ENCODE measurements at regions not wholly inside any gene's neighbourhood (a gene's known extent, or its start where the extent isn't known, plus 50 kb on each side); places are given as distances from the start of the nearest gene placed in this dataset.

DNA sequence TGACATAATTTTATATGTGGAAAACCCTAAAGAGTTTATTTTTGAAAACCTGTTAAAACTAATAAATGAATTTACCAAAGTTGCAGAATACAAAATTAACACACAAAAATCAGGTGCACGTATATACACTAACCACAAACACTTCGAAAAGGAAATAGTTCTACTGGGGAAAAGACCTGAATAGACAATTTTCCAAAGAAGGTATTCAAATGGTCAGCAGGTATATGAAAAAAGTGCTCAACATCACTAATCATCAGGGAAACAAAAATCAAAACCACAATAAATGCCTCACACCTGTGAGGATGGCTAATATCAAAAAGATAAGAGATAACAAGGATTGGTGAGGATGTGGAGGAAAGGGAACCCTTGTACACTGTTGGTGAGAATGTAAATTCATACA is 110.6 kb downstream of the PXDC1 start:
- no peak for DNase-seq

DNA sequence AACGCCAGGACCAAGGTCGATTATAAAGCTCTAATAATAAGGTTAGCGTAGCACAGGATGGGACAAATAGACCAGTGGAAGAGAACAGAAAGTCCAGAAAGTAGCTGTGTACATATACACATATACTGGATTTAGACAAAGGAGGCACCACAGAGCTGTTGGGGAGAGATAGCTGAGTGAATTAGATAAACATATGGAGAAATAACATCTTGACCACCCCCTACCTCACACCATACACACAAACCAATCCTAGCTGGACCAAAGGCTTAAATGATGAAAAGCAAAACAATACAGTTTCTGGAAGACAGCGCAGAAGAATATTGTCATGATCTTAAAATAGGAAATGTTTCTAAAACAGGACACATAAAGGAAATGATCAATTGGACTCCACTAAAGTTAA is 112.9 kb downstream of the PXDC1 start:
- no peak for DNase-seq

DNA sequence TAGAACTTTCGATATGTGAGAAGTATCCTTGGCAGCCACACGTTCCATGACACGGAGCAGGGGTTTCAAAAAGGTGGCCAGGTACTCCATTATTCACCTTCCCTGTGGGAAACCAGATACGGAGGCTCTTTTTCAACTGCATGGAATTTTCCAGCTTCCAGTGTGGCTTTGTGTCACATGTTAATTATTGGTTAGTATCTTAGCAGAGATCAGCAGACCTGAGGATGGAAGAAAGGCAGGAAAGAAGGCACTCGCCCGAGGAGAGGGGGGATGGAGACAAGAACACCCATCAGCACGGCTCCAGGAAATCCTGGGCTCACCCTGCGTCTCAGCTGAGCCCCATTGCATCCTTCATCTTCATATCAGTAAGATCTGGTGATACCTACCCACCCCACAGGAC is 115.5 kb downstream of the PXDC1 start:
- no peak for DNase-seq

DNA sequence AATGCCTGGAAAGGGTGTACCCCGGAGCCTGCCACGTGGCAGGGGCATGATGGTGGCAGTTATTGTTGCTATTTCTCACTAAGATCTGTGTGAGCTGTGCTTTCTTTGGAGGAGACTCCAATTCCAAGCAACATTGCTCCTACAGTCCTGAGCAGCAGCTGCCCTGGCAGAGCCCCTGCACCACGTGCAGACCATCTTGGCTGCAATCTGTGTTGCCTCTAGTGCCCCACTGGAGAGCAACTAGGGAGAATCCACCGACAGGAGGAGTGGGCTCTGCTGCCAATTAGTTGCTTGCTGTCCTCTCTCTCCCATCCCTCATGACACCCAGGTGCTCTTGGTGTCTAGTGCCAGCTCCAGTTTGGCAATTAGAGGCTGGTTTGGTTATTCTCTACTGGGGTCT is 116.0 kb downstream of the PXDC1 start:
- DNase-seq, result no peak

DNA sequence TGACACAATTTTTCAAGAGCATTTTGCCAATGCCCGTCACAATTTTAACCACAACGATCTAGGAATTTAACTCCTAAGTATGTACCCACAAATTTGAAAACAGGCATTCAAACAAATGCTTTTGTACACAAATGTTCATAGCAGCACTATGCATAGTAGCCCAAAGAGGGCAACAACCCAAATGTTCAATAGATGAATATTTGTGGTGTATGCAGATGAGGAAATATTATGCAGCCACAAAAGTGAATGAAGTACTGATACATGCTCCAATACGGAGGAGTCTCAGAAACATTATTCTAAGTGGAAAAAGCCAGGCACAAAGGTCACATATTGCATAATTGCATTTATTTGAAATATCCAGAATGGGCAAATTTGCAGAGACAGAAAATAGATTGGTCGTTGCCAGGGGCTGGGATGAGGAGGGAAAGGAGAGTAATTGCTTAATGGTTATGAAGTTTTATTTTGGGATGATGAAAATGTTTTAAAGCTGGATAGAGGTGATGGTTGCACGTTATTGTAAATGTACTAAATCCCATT is 117.2 kb downstream of the PXDC1 start:
- DNase-seq, result no peak

DNA sequence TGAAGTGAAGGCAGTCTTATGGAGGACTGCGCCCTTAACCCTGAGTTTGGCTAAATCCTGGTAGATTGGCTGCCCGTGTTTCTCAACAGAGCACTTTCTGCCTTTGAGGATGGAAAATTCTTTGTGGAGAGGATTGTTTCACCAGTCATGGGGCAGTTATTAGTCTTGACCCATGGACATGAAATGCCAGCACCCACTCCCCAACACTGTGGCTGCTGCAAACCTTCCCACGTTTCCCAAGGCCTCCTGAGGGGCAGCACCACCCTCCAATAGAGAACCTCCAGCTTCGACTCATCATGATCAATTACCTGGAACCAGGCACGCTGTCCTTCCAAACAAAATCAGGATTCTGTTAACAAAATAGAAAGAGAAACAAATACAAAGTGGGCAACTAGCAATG is 117.8 kb downstream of the PXDC1 start:
- no peak for DNase-seq

DNA sequence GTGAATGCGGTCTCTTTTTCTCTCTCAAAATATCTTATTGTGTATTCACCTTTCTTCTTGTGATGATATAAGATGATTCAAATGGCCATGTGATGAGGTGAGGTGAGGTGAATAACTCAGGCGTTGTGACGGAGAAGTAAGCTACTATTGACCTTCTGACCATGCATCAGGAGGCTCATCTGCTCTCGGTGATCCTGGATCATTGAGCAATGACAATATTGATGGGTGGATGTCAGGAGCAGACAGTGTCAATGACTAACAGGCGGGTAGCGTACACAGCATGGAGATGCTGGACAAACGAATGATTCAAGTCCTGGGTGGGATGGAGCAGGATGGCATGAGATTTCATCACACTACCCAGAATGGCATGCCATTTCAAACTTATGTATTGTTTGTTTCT is 119.6 kb downstream of the PXDC1 start:
- DNase-seq, result no peak

DNA sequence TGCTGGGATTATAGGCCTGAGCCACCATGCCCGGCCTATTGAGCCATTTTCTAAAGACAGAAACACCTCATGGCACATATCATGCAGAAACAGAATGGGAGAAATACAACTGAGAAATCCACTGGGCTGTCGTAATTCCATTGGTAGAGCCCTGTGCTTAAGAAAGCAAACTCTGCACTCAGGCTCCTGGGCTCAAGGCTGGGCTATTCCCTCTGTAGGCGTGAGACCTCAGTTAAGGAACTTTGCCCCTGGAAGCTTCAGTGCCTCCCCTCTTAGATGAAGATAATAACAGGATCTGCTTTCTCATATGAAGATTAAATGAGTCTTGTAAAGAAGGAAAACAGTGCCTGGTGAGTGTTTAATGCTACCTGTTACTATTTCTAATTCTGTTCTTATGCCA is 120.3 kb downstream of the PXDC1 start:
- no peak for DNase-seq

DNA sequence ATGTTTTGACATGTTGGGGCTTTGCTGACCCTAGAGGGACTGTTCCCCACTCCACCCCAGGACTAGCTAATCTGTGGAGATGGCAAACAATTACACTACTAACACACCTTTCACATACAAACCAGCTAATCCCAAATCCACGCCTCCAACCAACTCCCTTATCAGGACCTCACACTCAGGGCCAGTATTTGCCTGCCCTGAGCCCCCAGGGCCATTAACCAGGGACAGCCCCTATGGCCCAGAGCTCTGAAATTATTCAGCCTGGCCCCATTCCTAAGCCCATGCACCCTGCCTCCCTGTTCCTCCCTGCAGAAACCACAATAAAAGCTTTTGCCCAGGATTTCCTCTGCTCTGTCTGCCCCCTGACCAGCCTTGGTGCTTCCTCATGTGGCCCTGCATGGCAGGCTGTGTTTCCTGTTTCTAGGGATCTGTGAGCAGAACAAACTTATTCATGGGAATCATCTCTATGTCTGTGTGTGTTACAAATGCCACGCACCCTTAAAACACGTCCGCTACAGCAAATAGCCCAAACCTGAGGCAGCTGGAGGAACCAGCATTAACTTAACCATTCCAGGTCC is 121.2 kb downstream of the PXDC1 start:
- DNase-seq, result peak; percentile 3

DNA sequence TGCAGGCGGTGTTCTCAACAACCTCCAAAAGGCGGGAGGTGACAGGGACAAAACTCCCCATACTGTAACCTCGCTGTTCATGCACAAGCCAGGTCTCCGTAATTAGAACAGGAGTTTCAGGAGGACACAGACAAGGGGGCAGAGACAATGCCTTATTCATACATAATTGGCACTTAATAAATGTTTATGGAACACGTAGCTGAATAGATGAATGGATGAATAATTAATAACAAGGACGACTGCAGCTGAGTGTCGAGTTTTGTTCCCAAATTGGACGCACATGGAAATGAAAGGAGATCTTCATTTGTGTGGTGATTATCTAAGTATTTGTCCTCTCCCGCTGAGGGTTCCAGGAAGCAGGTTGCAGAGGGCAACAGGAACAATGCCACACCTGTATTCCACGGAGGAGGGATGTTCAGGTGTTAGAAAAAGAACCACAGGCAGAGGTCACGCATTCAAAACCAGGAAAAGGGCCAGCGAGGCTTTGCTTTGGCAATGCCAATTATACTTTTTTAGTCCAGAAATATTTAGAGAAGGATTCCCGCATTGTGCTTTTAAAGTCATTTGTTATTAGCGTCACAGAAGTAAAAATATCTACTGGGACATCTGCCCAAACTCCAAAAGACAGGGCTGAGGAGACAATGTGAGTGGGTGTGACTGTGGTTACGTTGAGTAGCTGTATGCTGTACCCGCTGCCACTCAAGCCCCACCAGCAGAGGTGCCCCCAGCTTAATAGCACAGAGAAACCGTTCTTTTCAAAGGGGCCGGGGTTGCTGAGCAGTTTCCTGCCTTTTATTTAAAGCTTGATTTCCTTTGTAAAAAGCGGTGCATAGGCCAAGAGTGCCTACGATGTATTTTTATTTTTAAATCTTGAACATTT is 123.3 kb downstream of the PXDC1 start:
- DNase-seq, result no peak

DNA sequence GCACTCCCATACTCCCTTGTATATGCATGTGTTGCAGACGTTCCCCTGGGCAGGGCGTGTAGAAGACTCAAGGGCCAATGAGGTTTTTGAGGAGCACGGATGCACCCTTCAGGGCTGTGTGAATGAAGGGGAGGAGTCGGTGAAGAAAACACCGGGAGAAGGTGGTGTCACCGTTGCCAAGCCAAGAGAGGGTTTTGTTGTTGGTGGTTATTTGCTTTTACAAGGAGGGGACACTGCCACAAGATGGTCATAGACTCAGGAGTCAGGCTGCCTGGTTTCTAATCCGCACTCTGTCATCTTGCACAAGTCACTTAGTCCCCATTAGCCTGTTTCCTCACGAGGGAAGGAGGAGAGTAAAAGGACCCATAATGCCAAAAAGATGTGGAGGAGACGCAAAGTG is 124.0 kb downstream of the PXDC1 start:
- no peak for DNase-seq

DNA sequence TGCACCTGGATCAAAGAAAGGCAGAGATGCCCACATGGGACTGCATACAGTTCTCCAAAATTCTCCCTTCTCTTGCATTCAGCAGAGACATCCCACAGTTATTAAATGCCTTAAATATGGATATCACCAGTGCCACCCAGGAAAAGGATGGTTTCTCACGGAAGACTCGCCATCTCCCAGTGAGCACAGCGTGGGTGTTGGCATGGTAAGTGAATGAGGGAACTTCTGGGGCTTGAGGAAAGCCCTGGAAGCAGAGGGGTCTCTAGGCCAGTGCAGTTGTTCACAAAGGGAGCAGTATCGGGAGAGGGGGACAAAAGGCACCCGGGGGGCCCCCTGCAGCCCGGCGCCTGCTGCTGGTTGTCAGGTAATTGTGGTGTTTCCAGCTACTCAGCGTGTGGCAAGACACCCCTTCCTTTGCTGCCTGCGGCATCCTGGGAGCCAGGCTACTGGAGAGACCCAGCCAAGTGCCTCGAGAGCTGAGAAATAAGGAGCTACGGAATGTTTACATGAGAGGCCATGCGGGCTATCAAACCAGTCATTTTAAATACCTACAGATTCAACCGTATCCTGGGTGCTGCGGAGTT is 125.4 kb downstream of the PXDC1 start:
- DNase-seq, result no peak

DNA sequence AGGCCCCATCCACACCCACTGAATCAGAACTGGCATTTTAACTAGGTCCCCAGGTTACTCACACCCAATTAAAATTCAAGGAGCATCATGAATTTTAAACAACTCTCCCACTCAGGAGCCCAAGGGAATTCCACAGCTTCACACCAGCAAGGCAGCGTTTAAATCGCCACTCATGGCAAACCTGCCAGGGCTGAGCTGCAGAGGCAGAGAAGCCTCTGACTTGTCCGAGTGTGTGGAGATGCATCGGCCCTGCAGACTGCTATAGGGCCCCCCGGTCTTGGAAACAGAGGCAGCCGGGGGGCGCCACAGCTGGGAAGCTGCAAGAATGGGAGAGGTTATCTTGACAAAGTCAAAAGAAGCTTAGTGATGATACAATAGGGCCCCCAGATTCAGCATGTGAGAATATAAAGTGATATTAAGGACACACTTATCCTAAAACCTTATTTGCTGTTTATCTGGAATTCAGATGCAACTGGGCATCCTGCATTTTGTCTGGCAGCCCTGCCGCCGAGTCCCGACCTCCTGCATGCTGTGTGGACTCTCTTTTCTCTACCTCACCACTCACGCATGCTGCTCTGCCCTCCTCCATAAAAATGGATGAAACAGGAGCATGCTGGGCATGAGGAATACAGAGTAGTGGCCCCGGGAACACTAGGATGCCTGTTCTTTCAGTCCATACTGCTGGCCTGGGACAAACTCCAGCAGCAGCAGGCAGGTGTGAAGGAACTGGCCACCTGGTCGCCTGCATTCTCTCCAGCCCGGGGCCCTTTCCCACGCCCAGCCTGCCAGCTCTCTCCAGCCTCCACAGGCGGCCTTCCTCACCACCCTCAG is 126.1 kb downstream of the PXDC1 start:
- no peak for DNase-seq

DNA sequence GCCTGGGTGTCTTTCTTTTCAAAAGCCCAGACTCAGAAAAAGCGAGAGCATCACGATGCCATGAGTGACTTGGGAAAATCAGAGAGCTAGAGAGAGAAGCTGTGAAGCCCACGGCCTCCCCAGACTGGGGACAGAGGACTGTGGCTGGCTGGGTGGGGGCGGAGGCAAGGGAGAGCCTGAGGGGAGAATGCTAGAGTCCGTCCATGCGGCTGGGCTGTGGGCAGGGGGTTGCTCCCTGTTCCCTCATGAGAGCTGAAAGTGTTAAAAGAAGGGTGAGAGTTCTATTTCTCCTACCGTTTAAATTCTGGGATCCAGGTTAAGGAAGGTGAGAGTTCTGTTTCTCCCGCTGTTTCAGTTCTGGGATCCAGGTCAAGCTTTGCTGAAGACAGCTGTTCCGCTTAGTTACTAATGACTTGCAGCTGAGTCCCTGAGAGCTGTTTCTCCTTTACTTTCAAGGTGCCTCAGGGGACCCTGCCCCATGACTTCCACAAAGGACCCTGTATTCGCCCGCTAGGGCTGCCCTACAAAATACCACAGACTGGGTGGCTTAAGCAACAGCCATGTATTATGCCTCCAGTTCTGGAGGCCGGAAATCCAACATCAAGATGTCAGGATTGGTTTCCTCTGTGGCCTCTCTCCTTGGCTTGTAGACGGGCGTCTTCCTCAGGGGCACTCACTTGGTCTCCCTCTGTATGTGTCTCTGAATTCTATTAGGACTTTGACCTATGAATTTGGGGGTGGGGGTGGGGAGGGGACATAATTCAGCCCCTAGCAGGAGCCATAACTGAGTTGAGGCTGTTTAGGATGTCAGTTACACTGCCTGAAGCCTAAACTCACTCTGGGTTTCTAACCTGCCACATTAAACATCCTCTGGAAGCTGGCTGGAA is 127.0 kb downstream of the PXDC1 start:
- no peak for DNase-seq

DNA sequence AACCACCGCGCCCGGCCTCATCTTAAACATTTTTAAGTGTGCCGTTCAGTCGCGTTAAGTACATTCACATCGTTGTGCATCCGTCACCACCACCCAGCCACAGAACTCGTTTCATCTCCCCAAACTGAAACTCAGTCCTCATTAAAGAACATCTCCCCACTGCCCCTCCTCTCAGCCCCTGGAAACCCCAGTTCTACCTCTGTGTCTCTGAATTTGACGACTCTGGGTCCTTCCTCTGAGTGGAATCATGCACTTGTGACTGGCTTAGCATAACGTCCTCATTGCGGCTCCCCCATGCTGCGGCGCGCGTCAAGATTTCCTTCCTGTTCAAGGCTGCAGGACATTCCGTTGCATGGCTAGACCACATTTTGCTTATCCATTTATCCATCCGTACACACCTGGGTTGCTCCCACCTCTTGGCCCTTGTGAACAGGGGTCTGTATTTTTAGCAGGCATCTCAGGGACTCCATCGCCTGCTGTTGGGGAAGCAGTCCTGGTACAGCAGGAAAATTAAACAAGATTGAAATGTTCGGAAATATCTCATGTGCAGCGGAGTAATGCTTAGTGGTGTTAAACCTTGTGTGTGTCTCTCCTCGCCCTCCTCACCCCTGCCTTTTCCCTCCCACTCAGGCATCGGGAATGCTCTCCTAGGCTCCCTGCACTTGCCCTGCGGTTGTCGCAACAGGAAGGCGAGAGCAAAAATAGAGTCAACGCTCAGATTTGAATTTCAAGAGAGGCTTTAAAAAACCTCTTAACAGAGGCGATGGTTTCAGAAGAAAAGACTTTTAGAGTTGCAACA is 127.9 kb downstream of the PXDC1 start:
- DNase-seq, result no peak

DNA sequence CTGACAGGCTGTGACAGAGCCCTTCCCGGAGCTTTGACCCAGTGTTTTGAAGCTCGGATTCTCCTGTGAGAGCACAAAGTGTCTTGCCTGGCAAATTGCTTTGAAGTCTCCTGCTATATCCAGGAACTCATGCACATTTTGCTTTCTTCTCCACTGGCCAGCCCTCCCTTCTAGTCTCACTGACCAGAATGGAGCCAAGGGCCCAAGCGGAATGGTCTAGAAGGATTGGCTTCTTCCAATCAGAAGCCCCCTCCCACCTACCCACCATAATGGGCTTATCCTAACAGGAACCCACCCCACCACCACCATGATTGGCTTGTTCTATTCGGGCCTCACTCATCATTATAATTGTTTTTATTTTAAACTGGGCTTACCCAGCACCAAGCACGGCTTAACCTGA is 130.1 kb downstream of the PXDC1 start:
- DNase-seq, result no peak

DNA sequence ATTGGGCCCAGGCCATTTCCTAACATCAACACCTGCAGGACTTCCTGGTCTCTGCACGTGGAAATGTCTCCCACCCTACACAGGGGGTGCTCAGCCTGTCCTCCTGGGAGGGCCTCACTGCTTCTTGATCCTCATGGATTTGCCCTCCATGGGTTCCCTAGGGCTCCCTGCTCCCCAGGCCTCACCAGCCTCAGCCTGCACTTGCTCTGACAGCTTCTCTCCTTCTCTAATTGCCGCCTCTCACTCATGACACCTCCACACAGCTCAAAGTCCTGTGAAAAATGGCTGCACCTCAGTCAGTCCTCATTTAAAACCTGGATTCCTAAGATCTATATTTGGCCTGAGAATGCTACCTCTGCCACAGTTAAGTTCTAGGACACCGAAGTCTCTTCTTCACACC is 130.6 kb downstream of the PXDC1 start:
- DNase-seq, result no peak

DNA sequence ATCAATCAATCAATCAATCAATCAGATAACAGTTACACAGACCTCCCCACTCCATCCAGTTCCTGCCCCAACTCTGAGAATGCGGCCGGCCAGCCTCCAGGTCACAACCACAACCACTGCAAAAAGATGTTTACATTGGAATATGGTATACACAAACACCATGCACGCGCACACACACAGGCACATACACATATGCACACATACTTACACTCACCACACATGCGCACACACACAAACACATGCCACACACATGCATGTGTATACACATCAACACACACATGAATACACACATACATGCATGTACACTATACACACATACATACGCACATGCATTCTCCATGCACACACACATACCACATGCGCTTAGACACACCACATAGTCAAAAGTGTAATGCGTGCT is 131.1 kb downstream of the PXDC1 start:
- DNase-seq, result no peak

DNA sequence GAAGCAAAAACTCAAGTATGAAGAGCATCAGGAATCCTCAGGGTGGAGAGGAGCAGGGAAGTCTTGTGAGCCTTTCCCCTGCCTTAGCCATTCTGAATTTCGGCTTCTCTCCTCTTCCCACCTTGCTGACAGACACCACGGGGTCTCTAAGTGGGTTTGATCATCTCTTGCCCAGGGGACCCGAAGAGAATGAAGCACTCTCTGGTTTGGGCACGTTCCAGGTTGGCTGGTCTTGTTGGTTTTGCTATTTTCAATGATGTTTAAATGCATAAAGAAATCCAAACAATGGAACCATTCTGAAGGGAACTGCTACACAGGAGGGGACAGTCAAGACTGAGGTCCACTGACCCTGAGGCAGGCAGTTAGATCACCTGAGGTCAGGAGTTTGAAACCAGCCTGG is 131.7 kb downstream of the PXDC1 start:
- DNase-seq, result no peak

DNA sequence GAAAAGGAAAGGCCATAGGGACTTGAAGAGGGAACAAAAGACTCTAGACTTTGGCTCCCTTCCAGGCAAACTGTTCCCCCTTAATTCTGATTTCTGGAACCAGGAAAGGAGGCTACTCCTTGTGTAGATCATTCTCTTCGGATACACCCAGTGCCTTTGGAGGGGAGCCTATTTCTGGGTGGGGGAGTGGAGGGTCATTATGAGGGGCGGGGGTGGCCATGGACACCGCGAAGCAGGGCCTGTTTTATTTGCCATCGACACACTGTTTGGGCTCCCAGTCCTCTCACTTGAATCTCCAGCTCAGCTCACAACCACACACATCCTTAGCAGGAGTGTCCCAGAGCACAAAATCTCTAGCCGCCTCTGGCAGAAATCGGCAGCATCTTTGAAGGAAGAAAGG is 132.3 kb downstream of the PXDC1 start:
- no peak for DNase-seq

DNA sequence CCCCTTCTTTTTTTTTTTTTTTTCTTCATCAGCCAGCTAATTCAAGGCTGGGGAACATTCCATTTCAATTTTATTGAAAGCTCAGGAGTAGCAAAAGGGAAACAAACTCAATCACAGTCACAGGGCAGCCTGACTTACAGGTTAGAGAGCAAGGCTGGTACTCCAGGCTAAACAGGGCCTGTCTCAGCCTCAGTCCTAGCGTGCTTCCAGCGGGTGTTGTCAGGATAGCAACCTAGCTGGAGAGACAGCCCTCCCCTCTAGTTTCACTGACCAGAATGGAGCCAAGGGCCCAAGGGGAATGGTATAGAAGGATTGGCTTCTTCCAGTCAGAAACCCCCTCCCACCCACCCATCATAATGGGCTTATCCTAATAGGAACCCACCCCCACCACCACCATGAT is 132.9 kb downstream of the PXDC1 start:
- DNase-seq, result no peak

All from GDM1 (cell line).